EL (cell line): ENCODE measurements at regions not wholly inside any gene's neighbourhood (a gene's known extent, or its start where the extent isn't known, plus 50 kb on each side); places are given as distances from the start of the nearest gene placed in this dataset.
A peak's percentile ranks its signal among the peaks of the same experiment; 100 is the strongest.

ENCODE experiments used
- DNase-seq: peaks from one replicate; pipeline ENCODE4 v3.0.0-alpha.2; 2016

DNA sequence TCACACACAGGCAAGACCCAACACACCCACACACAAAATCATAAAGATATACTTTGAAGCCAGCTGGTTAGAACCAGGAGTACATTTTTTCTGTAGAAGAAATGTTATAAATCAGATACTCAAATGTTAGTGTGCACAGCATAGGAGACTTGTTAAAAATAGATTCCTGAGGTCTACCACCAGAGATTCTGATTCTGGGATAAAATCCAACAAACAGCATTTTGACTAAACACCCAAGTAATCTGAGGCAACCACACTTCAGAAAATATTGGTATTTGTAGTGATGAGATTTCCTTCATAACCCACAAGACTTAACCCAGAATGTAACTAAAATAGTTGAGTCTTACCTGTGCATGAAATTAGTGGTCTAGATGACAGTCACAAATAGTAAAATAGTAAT is 301.8 kb downstream of the HNRNPD start:
- no peak for DNase-seq

DNA sequence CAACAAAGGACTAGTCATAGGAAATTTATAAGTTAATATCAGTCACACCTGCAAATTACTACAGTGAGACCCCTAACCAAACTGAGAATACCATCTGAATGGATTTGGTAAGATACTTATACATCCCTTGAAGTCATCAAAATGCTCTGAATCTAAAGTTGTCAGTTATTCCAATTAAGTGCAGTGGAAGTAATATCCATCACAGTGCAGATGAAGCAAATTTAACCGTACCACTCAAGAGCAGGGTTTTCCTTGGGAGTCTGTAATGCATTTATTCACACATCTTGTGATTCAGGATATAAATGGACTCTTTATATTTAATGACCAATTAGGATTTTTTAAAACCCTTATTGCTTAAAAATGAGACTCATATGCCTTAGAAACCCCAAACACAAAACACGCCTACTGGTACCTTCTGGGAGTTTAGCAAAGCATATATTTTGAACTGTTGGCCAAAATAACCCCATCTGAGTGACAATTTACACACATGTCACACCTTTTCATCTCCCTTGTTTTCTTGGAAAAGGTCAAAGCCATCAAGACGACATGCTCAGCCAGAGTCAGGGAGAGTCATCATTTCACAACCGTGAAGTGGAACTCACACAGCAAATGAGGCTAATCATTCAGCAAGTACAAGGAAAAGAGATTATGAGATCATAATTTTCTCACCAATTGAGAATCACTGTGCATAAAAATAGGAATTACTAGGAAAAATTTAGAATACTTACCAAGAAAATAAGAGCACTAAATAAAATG is 303.7 kb downstream of the HNRNPD start:
- DNase-seq, result no peak

DNA sequence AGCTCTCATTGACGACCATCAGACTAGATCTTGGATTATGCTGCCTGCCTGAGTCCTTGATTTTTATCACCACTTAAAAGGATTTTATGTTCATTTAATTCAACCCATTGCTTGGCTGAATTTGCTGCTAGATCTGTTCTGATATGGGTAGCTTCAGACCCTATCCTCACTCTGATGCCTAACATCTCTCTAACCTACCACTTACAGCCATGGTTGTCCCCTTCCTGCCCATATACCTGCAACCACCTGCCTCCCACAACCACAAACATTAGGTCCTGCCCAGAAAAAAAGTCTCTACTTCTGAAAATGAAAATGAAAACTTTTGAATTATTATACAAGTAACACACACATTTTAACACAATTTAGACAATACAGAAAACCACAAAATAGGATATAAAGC is 310.8 kb downstream of the HNRNPD start:
- no peak for DNase-seq

DNA sequence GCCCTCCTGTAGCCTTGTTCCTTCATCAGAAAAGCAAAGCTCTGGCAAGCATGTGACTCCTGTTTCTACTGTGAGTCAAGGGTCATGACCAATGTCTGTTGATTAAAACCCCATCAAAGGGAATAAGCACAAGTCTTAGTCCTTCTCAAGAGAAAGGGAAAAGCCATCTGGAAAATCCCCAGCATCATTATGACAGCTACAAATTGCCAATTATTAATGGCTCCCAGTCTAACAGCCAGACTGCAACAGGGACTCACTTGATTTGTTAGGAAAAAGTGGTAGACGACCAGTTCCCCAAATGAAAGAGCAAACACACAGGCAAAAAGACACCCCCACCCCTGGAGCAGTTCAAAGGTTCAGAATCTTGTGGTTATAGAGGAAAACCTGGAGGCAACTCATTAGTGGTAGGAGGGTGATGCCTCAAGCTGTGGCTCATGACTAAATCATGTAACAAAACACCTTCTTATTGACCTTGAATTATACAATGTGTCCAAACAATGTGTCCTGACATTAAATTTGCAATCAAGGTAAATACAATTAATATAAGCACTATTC is 315.7 kb downstream of the HNRNPD start:
- no peak for DNase-seq

DNA sequence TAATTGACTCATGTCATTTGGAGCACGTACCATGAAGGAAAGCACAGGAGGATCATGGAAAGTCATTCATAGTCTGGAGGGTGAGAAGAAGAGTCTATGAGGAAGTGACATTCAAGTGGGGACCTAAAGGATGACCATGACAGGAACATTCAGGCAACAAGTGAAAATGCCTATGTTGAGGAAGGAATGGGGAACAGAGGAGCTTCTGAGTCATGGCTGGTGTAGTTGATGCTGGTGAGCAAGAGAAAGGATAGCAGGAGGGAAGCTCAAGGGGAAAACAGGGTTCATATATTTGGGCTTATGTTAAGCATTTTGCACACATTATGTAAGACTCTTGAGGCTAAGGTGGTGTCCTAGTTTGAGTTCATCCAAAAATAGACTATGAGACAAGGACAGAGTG is 318.6 kb downstream of the HNRNPD start:
- no peak for DNase-seq

DNA sequence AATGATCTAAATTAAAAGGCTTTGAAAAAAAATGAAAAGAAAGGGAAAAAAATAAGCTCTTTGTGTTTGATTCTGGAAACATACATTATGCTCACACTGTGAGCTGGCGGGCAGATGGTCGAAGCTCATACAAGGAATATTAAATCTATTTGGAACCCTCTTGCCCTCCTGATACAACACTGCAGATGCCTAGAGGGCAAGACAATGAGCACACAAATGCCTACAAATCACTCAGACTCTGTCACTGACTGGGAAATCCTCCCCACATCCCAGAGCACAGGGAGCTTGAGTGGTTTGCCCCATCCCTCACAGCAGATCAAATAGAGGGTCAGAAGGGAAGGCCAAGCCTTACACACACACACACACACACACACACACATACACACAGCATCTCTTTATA is 320.4 kb downstream of the HNRNPD start:
- no peak for DNase-seq

DNA sequence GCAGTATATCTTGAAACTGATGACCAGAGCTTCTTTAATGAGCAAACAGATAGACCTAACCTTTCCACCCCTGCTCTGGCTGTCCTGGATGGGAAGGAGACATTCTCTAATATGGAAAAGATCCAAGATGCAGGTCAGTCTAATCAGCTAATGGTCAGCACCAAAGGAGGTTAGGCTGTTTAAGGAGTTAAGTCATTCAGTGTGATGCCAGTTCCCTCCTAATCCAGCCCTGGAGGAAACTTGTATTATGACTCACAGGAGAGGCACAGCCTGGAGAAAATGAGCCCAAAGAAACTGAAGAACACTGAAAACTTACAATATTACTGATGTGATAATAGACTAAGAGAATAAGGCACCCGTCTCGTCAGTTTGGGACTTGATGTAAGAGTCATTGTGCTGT is 323.0 kb downstream of the HNRNPD start:
- no peak for DNase-seq

DNA sequence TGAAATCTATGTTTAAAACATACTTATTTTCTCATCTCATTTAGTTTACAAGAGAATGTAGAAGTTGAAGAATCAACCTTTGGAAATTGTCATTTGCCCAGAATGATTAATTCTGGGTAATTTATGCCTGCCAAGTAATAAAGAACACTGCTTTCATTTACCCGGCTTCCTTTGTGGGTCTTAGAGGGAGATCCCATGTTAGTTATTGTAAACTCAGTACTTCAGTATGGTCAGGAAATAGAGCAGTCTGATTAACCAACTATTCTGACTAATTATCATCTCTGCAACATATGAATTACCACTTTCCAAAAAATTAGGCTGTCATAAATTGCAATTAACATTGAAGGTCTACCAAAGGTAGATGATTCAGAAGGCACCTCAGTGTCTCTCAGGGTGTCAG is 324.5 kb downstream of the HNRNPD start:
- DNase-seq, result no peak

DNA sequence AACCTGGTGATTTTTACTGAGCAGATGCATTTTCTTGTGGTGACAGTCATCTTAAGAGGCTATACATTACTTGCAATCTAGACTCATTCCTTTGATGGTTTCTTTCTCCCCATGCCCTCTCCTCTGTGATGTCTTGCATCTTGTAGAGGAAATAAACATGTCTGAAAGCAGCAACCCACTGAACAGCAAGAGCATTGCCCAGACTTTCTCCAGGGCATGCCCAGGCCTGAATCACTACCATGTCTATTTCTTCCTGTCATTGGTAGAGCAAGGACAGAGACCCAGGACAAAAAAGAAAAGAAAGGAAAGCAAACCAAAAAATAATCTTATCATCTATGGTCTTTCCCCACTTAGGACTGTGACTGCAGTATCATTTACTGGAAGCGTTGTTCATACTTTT is 326.1 kb downstream of the HNRNPD start:
- DNase-seq, result no peak

DNA sequence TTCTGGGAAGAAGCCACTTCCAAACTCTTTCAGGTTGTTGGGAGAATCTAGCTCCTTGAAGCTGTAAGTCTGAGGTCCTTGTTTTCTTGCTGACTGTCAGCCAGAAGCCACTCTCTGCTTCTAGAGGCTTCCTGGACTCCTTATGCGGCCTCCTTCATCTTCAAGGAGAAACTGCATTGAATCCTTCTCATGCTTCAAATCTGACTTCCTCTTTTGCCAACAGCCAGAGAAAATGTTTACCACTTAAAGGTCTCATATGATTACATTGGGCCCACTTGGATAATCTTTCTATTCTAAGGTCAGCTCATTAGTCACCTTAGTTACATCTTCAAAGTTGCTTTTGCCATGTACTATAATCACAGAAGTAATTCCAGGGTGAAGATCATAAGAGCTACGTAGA is 327.0 kb downstream of the HNRNPD start:
- DNase-seq, result no peak

DNA sequence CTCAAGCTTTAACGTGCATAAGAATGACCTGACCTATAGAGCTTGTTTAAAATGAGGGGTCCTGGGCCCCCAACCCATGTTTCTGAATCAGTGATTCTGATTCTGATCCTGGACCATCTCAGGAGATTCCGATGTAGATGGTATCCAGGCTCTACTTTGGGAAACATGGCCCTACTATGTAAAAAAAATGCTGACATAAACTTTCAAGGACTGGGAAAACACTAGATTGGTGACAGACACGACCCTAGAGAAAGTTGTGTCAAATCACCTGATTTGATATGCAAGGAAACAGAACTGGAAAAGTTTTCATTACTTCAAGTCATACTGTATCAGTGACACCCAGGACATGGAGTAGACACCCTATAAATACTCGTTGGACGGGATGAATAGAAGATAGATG is 328.5 kb downstream of the HNRNPD start:
- DNase-seq, result no peak

DNA sequence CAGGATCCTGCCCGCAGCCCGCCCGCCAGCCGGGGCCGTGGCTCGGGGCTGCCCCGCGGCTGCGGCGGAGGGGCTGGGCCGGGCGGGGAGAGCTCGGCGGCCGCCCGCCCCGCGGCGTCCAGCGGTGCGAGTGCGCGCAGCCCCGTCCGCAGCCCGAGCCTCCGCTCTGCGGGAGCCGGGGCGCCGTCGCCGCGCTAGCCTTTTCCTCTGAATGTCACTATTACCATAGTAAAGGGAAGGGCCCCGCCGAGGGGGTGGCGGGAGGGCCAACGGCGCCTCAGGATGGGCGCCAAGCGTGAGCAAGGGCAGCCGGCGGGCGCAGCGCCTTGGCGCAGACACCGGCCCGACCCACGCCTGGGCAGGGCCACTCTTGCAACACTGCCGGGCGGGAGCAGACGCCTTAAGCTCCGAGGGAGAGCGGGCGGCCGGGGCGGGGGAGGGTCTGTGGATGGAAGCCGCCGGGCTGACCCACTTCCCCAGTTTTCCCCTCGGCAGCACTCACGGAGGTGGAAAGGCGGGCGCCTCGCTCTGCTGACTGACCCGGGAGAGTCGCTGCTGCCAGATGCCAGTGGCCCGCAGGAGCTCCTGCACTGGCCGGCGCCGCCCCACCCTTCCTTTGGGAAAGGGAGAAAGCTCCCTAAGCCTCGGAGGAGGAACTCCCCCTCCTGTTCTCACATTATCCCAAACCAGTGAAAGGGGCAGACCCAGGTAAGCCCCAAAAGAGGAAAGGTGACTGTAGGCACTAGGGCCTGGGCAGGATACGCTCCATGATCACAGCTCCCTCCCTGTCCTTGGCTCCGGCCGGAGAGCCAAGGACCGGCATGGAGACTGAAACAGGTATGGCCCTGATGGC is 329.4 kb downstream of the HNRNPD start:
- peak; percentile 22 for DNase-seq

DNA sequence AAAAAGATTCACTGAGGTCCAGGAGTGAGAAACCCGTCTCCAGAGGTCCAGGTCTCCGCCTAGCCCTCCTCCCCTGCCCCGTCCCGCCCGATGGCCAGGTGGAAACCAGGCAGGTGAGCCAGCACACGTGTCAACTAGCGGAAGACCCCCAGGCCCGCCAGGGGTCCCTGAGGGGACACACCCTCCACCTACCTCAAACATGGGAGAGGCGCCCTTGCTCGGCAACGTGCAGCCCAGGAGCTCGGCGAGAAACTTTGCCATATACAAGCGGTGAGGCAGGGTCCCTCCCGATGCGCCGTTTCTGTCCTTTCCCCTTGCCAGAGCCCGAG is 330.0 kb downstream of the HNRNPD start:
- DNase-seq, result no peak

DNA sequence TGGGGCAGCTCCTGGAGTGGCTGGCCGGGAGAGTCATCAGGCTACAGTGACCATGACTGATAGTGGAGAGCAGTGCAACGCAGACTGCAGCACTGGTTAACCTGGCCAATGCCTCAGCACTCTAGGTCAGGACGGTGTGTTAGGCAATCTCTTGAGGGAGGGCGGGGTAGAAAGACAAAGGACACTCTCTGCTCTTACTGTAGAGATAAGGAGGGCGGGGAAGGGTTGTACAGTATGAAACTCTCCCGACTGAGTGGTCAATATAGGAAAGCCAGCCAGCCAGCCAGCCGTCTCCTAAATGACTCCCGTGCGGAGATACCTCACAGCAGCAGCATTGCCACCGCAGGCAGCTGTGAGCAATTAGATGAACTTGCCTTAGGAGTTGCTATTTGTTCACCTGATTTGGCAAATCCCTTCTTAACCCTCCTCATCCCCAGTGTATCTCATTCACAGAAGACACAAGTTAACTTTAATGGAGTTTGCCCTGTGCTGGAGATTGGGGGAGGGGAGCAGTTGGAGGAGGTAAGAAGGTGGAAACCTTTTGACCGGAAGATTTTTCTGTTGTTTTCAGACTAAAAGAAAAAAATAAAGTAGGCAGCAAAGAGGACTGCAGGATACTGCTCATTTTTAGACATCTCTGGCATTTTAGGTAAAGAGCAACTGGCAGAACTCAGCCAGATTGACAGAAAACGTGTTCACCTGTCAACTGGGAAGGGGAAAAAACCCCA is 330.5 kb downstream of the HNRNPD start:
- no peak for DNase-seq

DNA sequence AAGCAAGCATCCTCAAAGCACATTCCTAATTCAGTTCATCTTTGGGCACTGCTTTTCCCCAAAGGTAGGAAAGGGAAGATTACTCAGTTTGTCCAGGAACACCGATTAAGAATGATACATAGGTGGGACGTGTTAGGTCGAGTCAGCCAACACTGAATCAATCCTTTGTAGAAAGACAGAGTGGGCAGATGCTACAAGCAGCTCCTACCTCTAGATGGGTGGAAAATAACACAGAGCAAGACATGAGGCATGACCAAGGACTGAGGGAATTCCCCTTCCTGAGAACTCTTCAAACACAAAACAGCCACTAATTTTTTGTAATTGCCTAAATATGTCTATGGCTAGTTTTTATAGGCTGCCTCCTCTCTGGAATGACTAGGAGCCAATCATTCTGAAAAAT is 331.7 kb downstream of the HNRNPD start:
- DNase-seq, result no peak

DNA sequence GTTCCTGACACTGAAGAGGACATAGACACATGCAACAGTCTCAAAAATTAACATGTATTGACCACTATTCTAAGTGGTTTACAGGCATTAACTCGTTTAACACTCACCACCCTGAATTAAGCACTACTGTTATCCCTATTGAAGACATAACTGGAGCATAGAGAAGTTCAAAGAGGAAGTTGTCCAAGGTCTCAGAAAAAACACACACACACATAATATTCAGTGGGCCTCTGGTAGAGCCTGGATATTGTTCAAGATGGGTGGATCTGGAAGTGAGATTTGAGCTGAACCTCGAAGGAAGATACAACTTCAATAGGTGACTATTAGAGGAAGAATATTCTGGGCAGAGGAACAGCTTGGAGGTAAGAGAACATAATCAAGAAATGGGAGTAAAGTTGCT is 334.9 kb downstream of the HNRNPD start:
- no peak for DNase-seq

DNA sequence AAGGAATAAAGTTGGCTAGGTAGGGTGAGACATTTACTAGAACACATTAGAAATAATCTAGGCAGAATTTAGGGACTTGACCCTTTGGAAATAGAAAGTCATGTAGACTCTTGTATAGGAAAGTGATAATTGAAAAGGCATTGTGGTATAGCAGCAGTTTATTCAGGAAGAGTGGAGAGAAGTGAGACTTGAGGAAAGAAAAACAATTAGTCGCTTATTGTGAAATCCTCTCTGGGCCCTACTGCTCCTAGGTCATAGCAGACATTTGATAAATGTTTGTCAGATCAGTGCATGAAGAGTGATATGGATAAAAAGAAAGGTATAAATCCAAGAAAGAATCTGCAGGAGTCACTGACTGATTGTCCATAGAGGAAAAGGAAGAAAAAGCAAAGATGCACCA is 337.6 kb downstream of the HNRNPD start:
- DNase-seq, result no peak

DNA sequence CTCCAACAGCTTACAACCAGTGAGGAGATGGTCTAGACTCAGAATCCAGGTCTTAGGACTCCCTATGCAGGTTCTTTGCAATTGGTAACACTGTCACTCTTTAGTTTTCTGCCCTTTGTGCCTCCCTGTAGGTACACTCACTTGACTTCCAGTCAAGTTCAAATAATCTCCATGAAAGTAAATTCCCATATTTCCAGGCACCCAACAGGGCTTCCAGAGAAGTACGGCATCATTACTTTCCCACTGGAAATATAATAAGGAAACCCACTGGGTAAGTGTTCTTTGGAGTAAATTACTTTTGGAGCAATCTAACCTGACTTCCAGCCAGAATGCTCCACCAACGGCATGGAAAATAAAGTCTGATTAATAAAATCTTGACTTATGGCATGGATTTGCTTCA is 338.9 kb downstream of the HNRNPD start:
- no peak for DNase-seq

DNA sequence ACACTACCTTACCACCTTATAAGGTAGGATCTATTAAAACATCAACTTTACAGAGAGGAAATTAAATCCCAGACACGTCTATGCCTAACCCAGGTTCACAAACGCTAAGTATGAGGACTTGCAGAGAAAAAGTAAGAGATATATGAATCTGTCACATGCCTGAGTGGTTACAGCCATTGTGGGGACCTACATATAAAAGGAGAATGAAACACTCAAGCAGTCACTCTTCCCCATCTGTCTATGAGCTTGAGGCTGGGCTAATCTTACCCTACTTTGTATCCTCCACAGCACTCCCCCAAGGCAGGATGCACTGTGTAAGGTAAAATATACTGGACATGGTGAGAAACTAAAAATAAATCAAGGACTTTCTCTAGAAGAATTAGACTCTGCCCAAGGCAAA is 339.9 kb downstream of the HNRNPD start:
- no peak for DNase-seq

DNA sequence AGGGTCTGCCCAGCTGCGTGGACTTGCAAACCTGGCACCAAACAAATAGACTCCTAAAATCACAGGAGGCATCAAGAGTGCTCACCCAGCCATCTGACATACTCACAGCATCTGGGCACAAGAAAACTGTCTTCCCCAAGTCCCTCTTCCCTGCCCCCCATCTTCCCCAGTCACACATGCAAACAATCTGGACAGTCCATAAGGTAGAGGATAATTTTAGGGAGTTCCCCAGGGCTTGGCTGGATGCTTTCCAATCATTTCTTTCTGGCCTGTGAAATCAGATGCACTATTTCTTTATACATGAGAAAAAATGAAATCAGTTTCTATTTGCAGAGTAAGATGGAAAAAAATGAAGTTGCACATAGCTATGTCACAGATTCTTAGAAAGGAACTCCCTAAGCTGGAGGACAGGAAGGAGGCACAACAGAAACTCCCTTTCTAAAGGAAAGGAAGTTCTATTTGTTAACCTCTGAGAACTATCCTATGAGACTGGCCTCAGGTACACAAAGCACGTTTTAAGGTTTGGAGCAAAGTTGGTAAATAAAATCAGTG is 342.3 kb downstream of the HNRNPD start:
- DNase-seq, result no peak

DNA sequence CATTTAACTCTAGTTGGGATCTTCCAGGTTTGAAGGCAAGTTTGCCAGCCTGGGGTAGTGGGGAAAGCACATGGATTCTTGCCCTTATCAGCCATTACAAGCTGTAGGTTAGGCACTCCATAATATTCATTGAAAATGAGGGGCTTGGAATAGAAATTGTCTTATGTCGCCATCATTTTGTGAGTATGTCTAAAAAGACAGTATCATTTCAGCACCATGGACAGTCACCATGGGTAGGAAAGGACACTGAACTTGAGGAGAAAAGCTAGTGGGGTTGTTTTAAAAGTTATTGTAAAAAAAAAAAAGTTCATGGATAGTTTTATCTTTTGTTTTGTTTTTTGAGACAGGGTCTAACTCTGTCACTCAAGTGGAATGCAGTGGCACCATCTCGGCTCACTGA is 356.1 kb downstream of the HNRNPD start:
- peak; percentile 21 for DNase-seq

DNA sequence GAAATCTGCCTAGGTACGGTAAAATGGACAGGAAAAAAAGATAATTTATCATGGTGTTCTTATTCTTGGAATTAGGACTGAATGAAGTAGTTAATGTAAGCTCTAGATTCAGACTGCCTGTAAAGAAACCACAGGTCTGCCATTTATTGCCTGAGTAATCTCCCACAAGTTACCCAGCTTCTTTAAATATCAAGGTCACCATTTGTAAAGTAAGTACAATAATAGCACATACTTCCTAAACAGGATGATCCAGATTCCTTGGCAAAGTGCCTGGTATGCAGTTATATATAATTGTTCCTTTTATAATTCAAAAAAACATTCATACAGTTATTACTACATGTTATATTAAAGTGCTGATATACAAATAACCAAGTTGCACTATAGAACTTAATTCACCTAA is 368.6 kb downstream of the HNRNPD start:
- DNase-seq, result no peak

DNA sequence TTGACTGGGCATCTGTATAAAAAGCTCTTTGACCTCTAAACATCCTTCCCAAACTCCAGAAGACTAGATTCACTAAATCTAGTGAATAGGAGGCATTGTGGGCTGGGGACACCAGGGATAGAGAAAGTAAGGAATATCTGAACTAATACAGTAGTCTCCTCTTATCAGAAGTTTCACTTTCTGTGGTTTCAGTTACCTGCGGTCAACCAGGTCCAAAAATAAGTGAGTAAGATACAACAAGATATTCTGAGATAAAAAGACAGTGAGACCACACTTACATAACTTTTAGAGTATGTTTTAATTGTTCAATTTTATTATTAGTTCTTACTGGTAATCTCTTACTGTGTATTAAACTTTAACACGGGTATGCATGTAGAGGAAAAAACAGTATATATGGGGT is 376.5 kb downstream of the HNRNPD start:
- no peak for DNase-seq
